ENCODE measurements at regions not wholly inside any gene's neighbourhood (a gene's known extent, or its start where the extent isn't known, plus 50 kb on each side); places are given as distances from the start of the nearest gene placed in this dataset.

GRCh38 chr10:36492590-36493515 lies 632.5 kb upstream of the ANKRD30A start:
- no peak for TF ChIP-seq REST (IDR thresholded peaks at IDR 0.05; ENCODE audit: low read depth)
- no peak for TF ChIP-seq EP300 (IDR thresholded peaks at IDR 0.05; ENCODE audit: borderline replicate concordance)
- no peak for TF ChIP-seq ZBTB7A (IDR thresholded peaks at IDR 0.05; ENCODE audit: low read depth)
- TF ChIP-seq CREB1 (IDR thresholded peaks at IDR 0.05; ENCODE audit: low read depth), result no peak
- no peak for TF ChIP-seq TCF12 (IDR thresholded peaks at IDR 0.05; ENCODE audit: low read depth)
- TF ChIP-seq EGR1 (IDR thresholded peaks at IDR 0.05), result no peak
- no peak for TF ChIP-seq NFIC (IDR thresholded peaks at IDR 0.05)
- TF ChIP-seq USF1 (IDR thresholded peaks at IDR 0.05), result no peak
- no peak for TF ChIP-seq MAX (IDR thresholded peaks at IDR 0.05)
- TF ChIP-seq TAF1 (IDR thresholded peaks at IDR 0.05; ENCODE audit: low read depth), result no peak
- TF ChIP-seq CEBPB (IDR thresholded peaks at IDR 0.05), result no peak
